ENCODE measurements at regions not wholly inside any gene's neighbourhood (a gene's known extent, or its start where the extent isn't known, plus 50 kb on each side); places are given as distances from the start of the nearest gene placed in this dataset.

DNA sequence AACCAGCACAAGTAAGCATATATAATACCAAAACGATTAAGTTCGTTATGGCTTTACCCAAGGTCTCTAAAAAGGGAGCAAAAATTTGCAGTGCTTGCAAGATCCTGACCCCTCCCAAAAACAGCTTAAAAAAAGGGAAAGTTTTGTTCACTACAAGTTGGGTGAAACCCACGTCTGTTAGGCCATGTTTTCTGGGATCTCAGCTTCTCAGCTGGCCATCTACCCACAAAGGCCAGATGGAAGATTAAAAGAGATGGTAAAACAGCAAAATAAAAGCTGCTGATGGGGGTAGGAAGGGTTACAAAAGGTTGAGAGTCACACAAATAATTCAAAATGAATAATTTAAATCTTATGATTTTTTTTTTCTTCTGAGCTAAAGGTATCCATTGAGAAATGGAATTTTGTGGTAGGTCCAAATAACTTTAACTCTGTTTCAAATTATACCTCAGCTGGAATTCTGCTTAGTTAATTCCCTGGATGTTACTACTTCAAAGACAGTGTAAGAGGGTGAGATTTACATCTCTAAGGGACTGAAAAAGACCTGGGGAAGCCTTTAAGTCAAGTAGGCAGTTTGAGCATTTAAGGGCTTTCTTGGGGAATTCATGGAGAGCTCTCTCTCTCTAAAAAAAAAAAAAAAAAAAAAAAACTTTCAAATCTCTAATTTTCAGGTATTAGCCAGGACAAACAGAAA lies 185.6 kb upstream of the NAV3 start:
- no peak for ATAC-seq (ENCODE audit: low FRiP score in 2 of 2)
- 69 to 75% methylated on average over 3 of the region's 3 CpGs for WGBS, 2 donors
- Histone ChIP-seq H3K4me3 (no peak overlapping the region), H3K36me3 (no peaks in the 10 kb centered on the region), H3K9me3 (no peaks in the 10 kb centered on the region), H3K27me3 (no peaks in the 10 kb centered on the region), H3K27ac (no peak overlapping the region), H3K4me1 (no peaks in the 10 kb centered on the region)
- DNase-seq, result no peak
- no peak for TF ChIP-seq EP300 (IDR thresholded peaks at IDR 0.05)
- no peak for TF ChIP-seq POLR2AphosphoS5 (IDR thresholded peaks at IDR 0.05)
- TF ChIP-seq, protein P1, sequence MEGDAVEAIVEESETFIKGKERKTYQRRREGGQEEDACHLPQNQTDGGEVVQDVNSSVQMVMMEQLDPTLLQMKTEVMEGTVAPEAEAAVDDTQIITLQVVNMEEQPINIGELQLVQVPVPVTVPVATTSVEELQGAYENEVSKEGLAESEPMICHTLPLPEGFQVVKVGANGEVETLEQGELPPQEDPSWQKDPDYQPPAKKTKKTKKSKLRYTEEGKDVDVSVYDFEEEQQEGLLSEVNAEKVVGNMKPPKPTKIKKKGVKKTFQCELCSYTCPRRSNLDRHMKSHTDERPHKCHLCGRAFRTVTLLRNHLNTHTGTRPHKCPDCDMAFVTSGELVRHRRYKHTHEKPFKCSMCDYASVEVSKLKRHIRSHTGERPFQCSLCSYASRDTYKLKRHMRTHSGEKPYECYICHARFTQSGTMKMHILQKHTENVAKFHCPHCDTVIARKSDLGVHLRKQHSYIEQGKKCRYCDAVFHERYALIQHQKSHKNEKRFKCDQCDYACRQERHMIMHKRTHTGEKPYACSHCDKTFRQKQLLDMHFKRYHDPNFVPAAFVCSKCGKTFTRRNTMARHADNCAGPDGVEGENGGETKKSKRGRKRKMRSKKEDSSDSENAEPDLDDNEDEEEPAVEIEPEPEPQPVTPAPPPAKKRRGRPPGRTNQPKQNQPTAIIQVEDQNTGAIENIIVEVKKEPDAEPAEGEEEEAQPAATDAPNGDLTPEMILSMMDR (IDR thresholded peaks at IDR 0.05), result no peak
- no peak for TF ChIP-seq POLR2A (IDR thresholded peaks at IDR 0.05)

DNA sequence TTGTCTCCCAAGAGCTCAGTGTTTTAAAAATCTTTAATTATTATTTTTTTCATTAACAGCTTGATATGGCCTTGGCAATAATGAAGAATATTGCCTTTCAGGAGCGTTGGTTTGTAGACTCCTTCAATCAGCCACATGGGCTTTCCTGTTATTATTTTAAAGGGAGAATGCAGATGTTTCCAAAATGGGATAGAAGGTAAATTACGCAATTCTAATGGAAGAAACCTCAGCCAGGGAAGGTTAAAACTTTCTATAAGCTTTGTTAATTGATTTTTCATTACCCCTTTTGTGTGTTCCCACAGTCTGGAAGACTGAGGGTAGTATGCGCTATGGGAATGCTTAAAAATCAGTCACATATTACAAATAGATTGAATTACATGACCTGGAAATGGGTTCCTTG lies 188.4 kb upstream of the NAV3 start:
- ATAC-seq (ENCODE audit: low FRiP score in 2 of 2), result no peak
- Histone ChIP-seq H3K4me3 (no peak overlapping the region), H3K27ac (no peak overlapping the region), H3K36me3 (no peaks in the 10 kb centered on the region), H3K9me3 (no peaks in the 10 kb centered on the region), H3K27me3 (no peaks in the 10 kb centered on the region), H3K4me1 (no peaks in the 10 kb centered on the region)
- TF ChIP-seq EP300 (IDR thresholded peaks at IDR 0.05), result no peak
- TF ChIP-seq, protein P1 (IDR thresholded peaks at IDR 0.05), result no peak
- no peak for TF ChIP-seq POLR2A (IDR thresholded peaks at IDR 0.05)
- no peak for TF ChIP-seq POLR2AphosphoS5 (IDR thresholded peaks at IDR 0.05)
- 92 to 96% methylated on average over 3 of the region's 3 CpGs for WGBS, 2 donors
- DNase-seq, result no peak

DNA sequence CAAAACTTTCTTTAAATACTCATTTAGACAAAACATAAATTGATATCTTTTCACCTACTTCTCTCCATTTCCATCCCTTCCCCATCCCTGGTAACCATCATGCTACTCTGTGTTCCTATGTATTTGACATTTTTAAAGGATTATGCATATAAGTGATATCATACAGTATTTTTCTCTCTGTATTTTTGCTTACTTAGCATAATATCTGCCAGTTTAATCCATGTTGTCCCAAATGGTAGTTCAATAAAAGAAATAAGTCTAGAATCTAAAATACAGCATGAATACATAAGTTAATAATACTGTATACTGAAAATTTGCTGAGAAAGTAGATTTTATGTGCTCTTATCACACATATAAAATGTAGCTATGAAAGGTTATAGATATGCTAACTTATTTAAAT lies 190.3 kb upstream of the NAV3 start:
- no peak overlapping the region for H3K27ac ChIP-seq
- TF ChIP-seq EP300 (IDR thresholded peaks at IDR 0.05) (no peak), POLR2AphosphoS5 (IDR thresholded peaks at IDR 0.05) (no peak), POLR2A (IDR thresholded peaks at IDR 0.05) (no peak)
- TF ChIP-seq, protein P1 (IDR thresholded peaks at IDR 0.05), result no peak
- H3K4me1 ChIP-seq, result no peaks in the 10 kb centered on the region
- no peaks in the 10 kb centered on the region for H3K9me3 ChIP-seq
- DNase-seq (no peak), ATAC-seq (ENCODE audit: low FRiP score in 2 of 2) (no peak)
- no peaks in the 10 kb centered on the region for H3K27me3 ChIP-seq
- H3K4me3 ChIP-seq, result no peak overlapping the region
- H3K36me3 ChIP-seq, result no peaks in the 10 kb centered on the region

DNA sequence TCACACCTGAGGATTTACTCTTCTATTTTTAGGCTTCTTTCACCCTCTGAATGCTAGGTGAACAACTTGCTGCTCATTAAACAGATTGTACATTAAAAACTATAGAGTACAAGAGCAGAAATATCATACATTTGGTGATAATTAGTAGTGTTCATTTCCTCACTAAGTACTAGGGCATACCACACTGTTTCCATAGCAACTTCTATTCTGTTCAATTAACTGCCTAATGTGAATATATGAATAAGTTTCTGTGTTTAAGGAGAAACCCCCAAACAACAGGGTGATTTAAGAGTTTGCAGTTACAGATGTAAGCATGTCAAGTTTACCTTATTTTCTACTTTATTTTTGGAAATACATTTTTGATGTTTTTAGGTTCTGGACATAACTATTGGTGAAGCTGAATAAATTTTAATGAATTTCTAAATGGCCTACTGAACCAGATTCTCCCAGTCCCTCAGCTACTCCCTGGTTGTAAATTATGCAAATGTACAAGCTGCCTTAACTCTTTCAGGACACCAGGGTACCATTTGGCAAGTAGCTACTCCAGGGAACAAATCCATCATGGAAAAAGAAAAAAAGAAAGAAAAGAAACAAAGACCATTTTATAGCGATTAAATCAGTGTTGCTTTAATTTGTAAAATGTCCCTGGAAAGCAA lies 199.8 kb upstream of the NAV3 start:
- Histone ChIP-seq H3K4me1 (no peaks in the 10 kb centered on the region), H3K4me3 (no peak overlapping the region), H3K9me3 (peaks cover 0 to 3% (median 0%) of the 10 kb centered on the region in 4 donors), H3K27me3 (no peaks in the 10 kb centered on the region), H3K36me3 (no peaks in the 10 kb centered on the region), H3K27ac (no peak overlapping the region)
- TF ChIP-seq EP300 (IDR thresholded peaks at IDR 0.05) (no peak), POLR2AphosphoS5 (IDR thresholded peaks at IDR 0.05) (no peak), POLR2A (IDR thresholded peaks at IDR 0.05) (no peak)
- TF ChIP-seq, protein P1 (IDR thresholded peaks at IDR 0.05), result no peak
- WGBS, 2 donors, result 88 to 93% methylated on average over 1 of the region's 1 CpG
- ATAC-seq (ENCODE audit: low FRiP score in 2 of 2) (no peak), DNase-seq (no peak)

DNA sequence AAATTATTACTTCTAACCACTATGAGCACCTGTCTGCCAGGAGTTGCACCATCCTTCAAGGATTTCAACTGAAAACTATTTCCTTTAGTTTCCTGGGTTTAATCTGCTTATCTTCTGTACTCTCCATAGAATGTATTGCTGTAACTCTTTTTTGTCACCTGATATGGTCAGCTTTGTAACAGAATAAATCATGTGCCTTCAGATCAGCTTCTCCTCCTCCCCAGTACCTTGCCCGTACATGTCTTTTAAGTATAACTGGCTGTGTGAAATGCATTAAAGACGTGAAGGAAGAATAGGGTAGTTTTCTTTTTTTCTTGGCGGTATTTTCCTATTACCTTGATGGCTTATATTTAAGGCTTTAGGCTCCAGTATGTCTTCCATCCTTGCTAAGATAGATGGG lies 200.3 kb upstream of the NAV3 start:
- no peaks in the 10 kb centered on the region for H3K36me3 ChIP-seq
- no peak for ATAC-seq (ENCODE audit: low FRiP score in 2 of 2)
- 78 to 96% methylated on average over 3 of the region's 3 CpGs for WGBS, 2 donors

More for the DNA sequence above, 200.3 kb upstream of the NAV3 start:
- peaks cover 0 to 3% (median 0%) of the 10 kb centered on the region in 4 donors for H3K9me3 ChIP-seq
- no peak for TF ChIP-seq EP300 (IDR thresholded peaks at IDR 0.05)
- no peak for TF ChIP-seq POLR2AphosphoS5 (IDR thresholded peaks at IDR 0.05)
- TF ChIP-seq, protein P1 (IDR thresholded peaks at IDR 0.05), result no peak
- no peak for TF ChIP-seq POLR2A (IDR thresholded peaks at IDR 0.05)
- H3K27me3 ChIP-seq, result no peaks in the 10 kb centered on the region
- H3K4me3 ChIP-seq, result no peak overlapping the region
- H3K4me1 ChIP-seq, result no peaks in the 10 kb centered on the region
- H3K27ac ChIP-seq, result no peak overlapping the region
- no peak for DNase-seq
